ENCODE measurements at regions not wholly inside any gene's neighbourhood (a gene's known extent, or its start where the extent isn't known, plus 50 kb on each side); places are given as distances from the start of the nearest gene placed in this dataset.

- no peak for TF ChIP-seq TAF1 (IDR thresholded peaks at IDR 0.05; ENCODE audit: low read depth, low read length)
- no peak for TF ChIP-seq POLR2A (IDR thresholded peaks at IDR 0.05; ENCODE audit: low read depth, low read length)
- TF ChIP-seq POLR2AphosphoS5 (IDR thresholded peaks at IDR 0.05; ENCODE audit: low read depth, low read length) = no peak
- no peak for TF ChIP-seq POU2F2 (IDR thresholded peaks at IDR 0.05; ENCODE audit: low read depth, low read length)
- TF ChIP-seq SPI1 (IDR thresholded peaks at IDR 0.05; ENCODE audit: low read depth, low read length) = no peak
- TF ChIP-seq PAX5 (IDR thresholded peaks at IDR 0.05; ENCODE audit: insufficient read depth, low read length, severe bottlenecking) = no peak
Measured at GRCh38 chr2:240364582-240364960, 70.9 kb upstream of the GPC1 start.
